ENCODE measurements at regions not wholly inside any gene's neighbourhood (a gene's known extent, or its start where the extent isn't known, plus 50 kb on each side); places are given as distances from the start of the nearest gene placed in this dataset.

DNA sequence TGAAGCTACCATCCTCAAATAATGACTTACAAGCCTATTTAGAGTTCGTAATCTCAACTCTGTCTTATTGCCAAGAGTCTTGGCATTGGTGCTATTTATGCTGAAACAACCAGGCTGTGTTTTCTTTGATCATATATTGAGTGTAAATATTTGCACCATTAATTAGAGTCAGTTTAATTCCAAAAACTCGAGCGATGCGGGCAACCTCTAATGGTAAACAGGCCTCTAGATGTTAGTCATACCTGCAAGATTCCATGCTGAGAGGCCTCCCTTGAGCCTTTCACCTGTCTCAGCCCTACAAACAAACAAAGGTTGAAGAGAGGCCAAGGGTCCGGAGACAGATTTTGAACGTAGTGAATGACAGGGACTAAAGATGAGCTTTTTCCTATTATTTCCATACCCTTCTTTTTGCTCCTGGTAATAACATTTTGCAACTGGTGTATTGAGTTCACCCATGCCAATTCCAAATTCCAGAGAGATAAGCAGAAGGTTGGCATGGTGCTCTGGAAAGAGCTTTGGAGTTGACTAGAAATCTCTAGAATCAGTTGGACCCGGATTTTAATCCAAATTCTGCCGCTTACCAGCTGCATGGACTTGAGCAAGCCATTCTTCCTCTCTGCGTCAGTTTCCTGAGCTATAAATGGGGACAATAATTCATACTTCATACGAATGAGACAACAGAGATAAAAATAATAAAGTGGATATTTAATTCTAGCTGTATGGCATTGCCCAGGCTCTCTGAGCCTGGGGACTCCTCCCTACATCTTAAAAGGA is 99.1 kb upstream of the ANO1 start:
- no peak for TF ChIP-seq CTCF (conservative IDR thresholded peaks at IDR 0.05)
- H3K27ac ChIP-seq, result no peak overlapping the region

GRCh38 chr11:69979632-69980031 is 98.5 kb upstream of the ANO1 start:
- TF ChIP-seq CTCF (conservative IDR thresholded peaks at IDR 0.05), result no peak
- H3K27ac ChIP-seq, result no peak overlapping the region

DNA sequence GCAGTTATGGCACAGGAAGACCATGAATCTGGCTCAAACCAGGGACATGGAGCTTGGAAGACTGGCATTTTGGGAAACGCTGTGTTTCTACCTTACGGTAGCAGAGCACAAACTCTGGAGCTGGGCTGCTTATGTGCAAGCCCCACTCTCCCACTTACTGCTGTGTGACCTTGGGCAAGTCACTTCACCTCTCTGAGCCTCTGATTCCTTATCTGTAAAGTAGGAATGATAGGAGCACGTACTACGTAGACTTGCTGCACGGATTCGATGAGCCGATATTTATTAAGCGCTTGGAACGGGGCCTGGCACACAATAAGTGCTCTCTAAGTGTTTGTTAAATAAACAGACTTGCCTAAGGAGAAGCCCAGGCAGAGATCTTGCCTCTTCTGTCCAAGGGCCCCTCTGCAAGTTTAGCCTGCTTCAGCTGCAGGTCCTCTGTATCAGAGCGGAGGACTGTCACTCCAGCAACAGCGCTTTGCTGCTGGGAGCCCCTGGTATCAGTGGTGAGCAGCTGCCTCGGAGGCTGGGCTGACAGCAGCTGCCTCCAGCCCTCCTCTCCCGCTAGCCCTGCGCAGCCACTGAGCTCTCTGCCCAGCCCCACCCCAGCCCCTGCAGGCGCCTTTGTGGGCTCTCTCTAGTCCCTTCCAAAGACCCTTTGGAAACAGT is 96.9 kb upstream of the ANO1 start:
- H3K27ac ChIP-seq, result no peak overlapping the region
- no peak for TF ChIP-seq CTCF (conservative IDR thresholded peaks at IDR 0.05)

GRCh38 chr11:69982690-69983570 is 95.2 kb upstream of the ANO1 start:
- no peak for TF ChIP-seq CTCF (conservative IDR thresholded peaks at IDR 0.05)
- H3K27ac ChIP-seq, result no peak overlapping the region

GRCh38 chr11:69983571-69983877 is 94.6 kb upstream of the ANO1 start:
- H3K27ac ChIP-seq, result no peak overlapping the region
- TF ChIP-seq CTCF (conservative IDR thresholded peaks at IDR 0.05), result no peak

DNA sequence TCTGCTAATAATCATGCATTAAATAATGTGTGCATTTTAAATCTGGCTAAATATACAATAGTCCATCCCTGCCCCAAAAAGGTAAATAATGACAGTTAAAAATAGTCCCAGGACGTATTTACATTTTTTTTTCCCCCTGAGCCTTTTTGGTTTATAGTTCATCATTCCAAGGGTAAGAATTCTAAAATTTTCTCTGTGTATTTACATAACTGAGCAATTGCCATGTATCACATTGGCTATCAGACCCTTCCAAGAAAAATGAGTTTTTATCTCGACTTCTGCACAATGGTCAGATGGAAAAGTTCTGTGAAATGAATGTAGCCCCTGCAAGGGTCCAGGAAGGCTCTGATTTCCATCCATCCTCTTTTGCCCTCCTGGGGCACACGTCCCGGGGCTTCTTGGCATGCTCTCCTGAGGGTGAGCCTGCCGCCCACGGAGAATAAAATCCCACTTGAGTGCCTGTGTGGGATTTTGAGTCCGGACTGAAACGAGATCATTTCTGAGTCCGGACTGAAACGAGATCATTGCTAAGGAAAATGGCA is 94.1 kb upstream of the ANO1 start:
- no peak overlapping the region for H3K27ac ChIP-seq
- TF ChIP-seq CTCF (conservative IDR thresholded peaks at IDR 0.05), result no peak

Data from VCaP (cell line).